ENCODE measurements at regions not wholly inside any gene's neighbourhood (a gene's known extent, or its start where the extent isn't known, plus 50 kb on each side); places are given as distances from the start of the nearest gene placed in this dataset.

DNA sequence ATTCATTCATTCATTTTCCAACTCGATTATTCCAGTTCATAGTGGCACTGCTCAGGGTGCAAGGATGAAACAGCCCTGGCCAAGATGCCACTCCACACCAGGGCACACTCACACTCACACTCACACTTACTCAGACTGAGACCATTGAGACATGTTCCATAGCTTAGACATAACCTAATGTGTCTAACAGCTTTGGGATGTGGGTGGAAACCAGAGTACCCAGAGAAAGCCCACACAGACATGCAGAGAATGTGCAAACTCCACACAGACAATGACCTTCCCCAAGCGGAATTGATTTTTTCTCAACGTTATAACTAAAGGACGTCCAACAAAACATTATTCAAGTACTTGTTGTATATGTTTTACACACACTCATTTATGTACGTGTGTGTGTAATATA is 1363.5 kb downstream of the EFNA5 start:
- TF ChIP-seq, protein P1, sequence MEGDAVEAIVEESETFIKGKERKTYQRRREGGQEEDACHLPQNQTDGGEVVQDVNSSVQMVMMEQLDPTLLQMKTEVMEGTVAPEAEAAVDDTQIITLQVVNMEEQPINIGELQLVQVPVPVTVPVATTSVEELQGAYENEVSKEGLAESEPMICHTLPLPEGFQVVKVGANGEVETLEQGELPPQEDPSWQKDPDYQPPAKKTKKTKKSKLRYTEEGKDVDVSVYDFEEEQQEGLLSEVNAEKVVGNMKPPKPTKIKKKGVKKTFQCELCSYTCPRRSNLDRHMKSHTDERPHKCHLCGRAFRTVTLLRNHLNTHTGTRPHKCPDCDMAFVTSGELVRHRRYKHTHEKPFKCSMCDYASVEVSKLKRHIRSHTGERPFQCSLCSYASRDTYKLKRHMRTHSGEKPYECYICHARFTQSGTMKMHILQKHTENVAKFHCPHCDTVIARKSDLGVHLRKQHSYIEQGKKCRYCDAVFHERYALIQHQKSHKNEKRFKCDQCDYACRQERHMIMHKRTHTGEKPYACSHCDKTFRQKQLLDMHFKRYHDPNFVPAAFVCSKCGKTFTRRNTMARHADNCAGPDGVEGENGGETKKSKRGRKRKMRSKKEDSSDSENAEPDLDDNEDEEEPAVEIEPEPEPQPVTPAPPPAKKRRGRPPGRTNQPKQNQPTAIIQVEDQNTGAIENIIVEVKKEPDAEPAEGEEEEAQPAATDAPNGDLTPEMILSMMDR (IDR thresholded peaks at IDR 0.05; ENCODE audit: poor library complexity) = no peak
- no peak for TF ChIP-seq EZH2 (IDR thresholded peaks at IDR 0.05; ENCODE audit: borderline replicate concordance)
